K562 (cell line): ENCODE measurements at regions not wholly inside any gene's neighbourhood (a gene's known extent, or its start where the extent isn't known, plus 50 kb on each side); places are given as distances from the start of the nearest gene placed in this dataset.

Experiments
- ATAC-seq: fragments of 200-7000 bp; cut with Tn5 transposase; 3 replicates; pipeline ENCODE4 v1.9.1; 2020; ENCODE audit warnings: moderate library complexity
- BruUV-seq: library from RNA; stranded (reverse); fragments of 400-500 nt; replicated peaks from 2 replicates; lab custom pipeline; 2021; lab: Mats Ljungman, UMichigan
- CTCF ChIA-PET: fragments of 300-600 bp; formaldehyde crosslinking; extraction: SDS; loops from one replicate; lab custom pipeline; 2021; ENCODE audit warnings: low intra/inter-chr PET ratio; lab: Yijun Ruan, JAX
- POLR2A ChIA-PET: fragments of 300-600, 350-650 bp; sonication (Branson Sonifier 250); formaldehyde crosslinking; extraction: SDS; loops from one replicate; lab custom pipeline; 2021; ENCODE audit warnings: antibody characterized with exemption, inconsistent platforms; lab: Yijun Ruan, JAX
- DNase-seq, 4 experiments: peaks; one replicate each; pipeline versions ENCODE4 v3.0.0 to v3.0.0-alpha.2; 2011 to 2018; ENCODE audit warnings: low spot score in 3 of 4, mixed read lengths in 3 of 4; ENCODE audit errors: extremely low read depth in 1 of 4
- FAIRE-seq: peaks from 2 replicates; lab custom pipeline; 2011; peaks lifted over from hg19 to GRCh38; lab: Jason Lieb, UNC
- H2AFZ ChIP-seq: 2 replicates; pipeline ENCODE4 v1.6.0; 2011; ENCODE audit warnings: low read depth, low read length, control low read depth, inconsistent platforms
- H3K27ac ChIP-seq: fragments of 200-600 bp; 3 replicates; pipeline ENCODE4 v1.8.0; 2011; ENCODE audit warnings: low read depth, mild to moderate bottlenecking, control low read depth, inconsistent platforms, low read length, moderate library complexity, mixed read lengths; ENCODE audit errors: extremely low read depth
- H3K27me3 ChIP-seq, 2 experiments: fragments of 300-600 bp in 1 of 2; 2 replicates in 1 of 2; 3 replicates in 1 of 2; pipeline versions ENCODE4 v1.6.0 to v1.8.0; 2011; ENCODE audit warnings: inconsistent platforms in 2 of 2, low read length in 2 of 2, mild to moderate bottlenecking in 1 of 2, mixed read lengths in 1 of 2, moderate library complexity in 1 of 2; ENCODE audit not compliant: control insufficient read depth in 2 of 2, insufficient read depth in 2 of 2
- H3K36me3 ChIP-seq: fragments of 300-600 bp; 3 replicates; pipeline ENCODE4 v1.8.0; 2011; ENCODE audit warnings: mild to moderate bottlenecking, low read length, inconsistent platforms; ENCODE audit not compliant: control insufficient read depth, insufficient read depth
- H3K4me1 ChIP-seq, 2 experiments: fragments of 200-600 bp in 1 of 2; replicated peaks in 1 of 2; 2 replicates in 1 of 2; 3 replicates in 1 of 2; pipeline versions ENCODE4 v1.5.1 to v1.8.0; 2011; ENCODE audit warnings: inconsistent platforms in 2 of 2, low read length in 2 of 2, mild to moderate bottlenecking in 1 of 2, mixed read lengths in 1 of 2, moderate library complexity in 1 of 2; ENCODE audit not compliant: control insufficient read depth in 2 of 2, insufficient read depth in 2 of 2
- H3K4me2 ChIP-seq: 2 replicates; pipeline ENCODE4 v1.6.1; 2011; ENCODE audit warnings: low read length, control low read depth, inconsistent platforms, mixed read lengths; ENCODE audit not compliant: insufficient read depth
- H3K4me3 ChIP-seq: fragments of 200-600 bp; sonication (generic), shearing (Covaris generic); 2 replicates; pipeline ENCODE4 v1.5.1; 2016; ENCODE audit warnings: control low read depth, inconsistent platforms
- H3K79me2 ChIP-seq: fragments of 200-600 bp; 3 replicates; pipeline ENCODE4 v1.8.0; 2011; ENCODE audit warnings: low read length, inconsistent platforms; ENCODE audit not compliant: control insufficient read depth, insufficient read depth
- H3K9ac ChIP-seq, 2 experiments: 2 replicates each; pipeline versions ENCODE4 v1.6.0 to v1.6.1; 2011; ENCODE audit warnings: low read depth in 2 of 2, low read length in 2 of 2, control low read depth in 1 of 2, inconsistent platforms in 1 of 2, mild to moderate bottlenecking in 1 of 2, mixed read lengths in 1 of 2; ENCODE audit not compliant: insufficient read depth in 1 of 2
- H3K9me1 ChIP-seq: one replicate; pipeline ENCODE4 v1.6.0; 2011; ENCODE audit warnings: inconsistent platforms, mild to moderate bottlenecking, low read length, moderate library complexity; ENCODE audit not compliant: control insufficient read depth, insufficient read depth
- H3K9me3 ChIP-seq: replicated peaks from 2 replicates; pipeline ENCODE4 v1.5.1; 2011; ENCODE audit warnings: low read depth, low read length, inconsistent platforms; ENCODE audit not compliant: control insufficient read depth, insufficient read depth
- H4K20me1 ChIP-seq: replicated peaks from 2 replicates; pipeline ENCODE4 v1.6.1; 2011; ENCODE audit warnings: low read length, inconsistent platforms, mixed read lengths; ENCODE audit not compliant: control insufficient read depth, insufficient read depth
- CEBPZ ChIP-seq: fragments of 150-350 bp; IDR thresholded peaks from 2 replicates; pipeline ENCODE4 v1.6.1; 2014; ENCODE audit warnings: low read depth, mild to moderate bottlenecking, low read length, borderline replicate concordance
- FOXM1 ChIP-seq, 2 experiments: fragments of 450-650 bp in 1 of 2; sonication (generic) in 1 of 2; formaldehyde crosslinking in 1 of 2; IDR thresholded peaks; 2 replicates each; pipeline versions ENCODE4 v1.6.1 to v1.9.0; 2017 to 2022; ENCODE audit warnings: low read depth in 2 of 2, mild to moderate bottlenecking in 2 of 2, missing genetic modification reagents in 1 of 2, moderate library complexity in 1 of 2
- HMBOX1 ChIP-seq: sonication (generic); IDR thresholded peaks from 2 replicates; pipeline ENCODE4 v1.6.1; 2016
- IRF1 ChIP-seq: sonication (generic); formaldehyde crosslinking; IDR thresholded peaks from 2 replicates; pipeline ENCODE4 v1.8.0; 2022; ENCODE audit warnings: missing genetic modification reagents, mild to moderate bottlenecking, borderline replicate concordance
- LCOR ChIP-seq: sonication (generic); formaldehyde crosslinking; IDR thresholded peaks from 2 replicates; pipeline ENCODE4 v1.8.0; 2022; ENCODE audit warnings: mild to moderate bottlenecking, missing genetic modification reagents
- NCOA6 ChIP-seq: fragments of 450-650 bp; IDR thresholded peaks from 2 replicates; pipeline ENCODE4 v1.6.1; 2017; ENCODE audit warnings: mild to moderate bottlenecking
- NKRF ChIP-seq: fragments of 450-650 bp; IDR thresholded peaks from 2 replicates; pipeline ENCODE4 v1.6.1; 2016; ENCODE audit warnings: borderline replicate concordance
- STAT5B ChIP-seq: fragments of 250-450 bp; sonication (Bioruptor Pico); IDR thresholded peaks from 2 replicates; pipeline ENCODE4 v1.8.0; 2021; ENCODE audit warnings: mild to moderate bottlenecking, inconsistent platforms
- STAT6 ChIP-seq: sonication (generic); formaldehyde crosslinking; IDR thresholded peaks from 2 replicates; pipeline ENCODE4 v1.8.1; 2023; ENCODE audit warnings: mild to moderate bottlenecking, missing genetic modification reagents
- TCF7L2 ChIP-seq: fragments of 150-350 bp; IDR thresholded peaks from 2 replicates; pipeline ENCODE4 v1.6.1; 2016; ENCODE audit warnings: low read depth, mild to moderate bottlenecking, low read length, moderate library complexity
- ZFX ChIP-seq: sonication (generic); formaldehyde crosslinking; IDR thresholded peaks from 2 replicates; pipeline ENCODE4 v1.8.0; 2022; ENCODE audit warnings: mild to moderate bottlenecking, missing genetic modification reagents, moderate library complexity
- ZNF175 ChIP-seq: fragments of 200-800 bp; sonication (Bioruptor generic); IDR thresholded peaks from 2 replicates; pipeline ENCODE4 v1.6.1; 2016; ENCODE audit warnings: low read depth, mild to moderate bottlenecking, missing genetic modification characterization, missing compliant biosample characterization
- WGBS: fragments of 100-300 bp; shearing (Covaris generic); methylation state at CpG from one replicate; pipeline ENCODE4 v1.1.6; 2016; ENCODE audit warnings: low coverage, mixed read lengths; ENCODE audit not compliant: insufficient coverage; ENCODE audit errors: missing lambda C conversion rate; 5-methylcytosine and 5-hydroxymethylcytosine counted together
- in situ Hi-C: fragments of 300-500 bp; cut with MboI; formaldehyde crosslinking; loops from 4 replicates; pipeline ENCODE4 v1.15.0; 2018; ENCODE audit warnings: inconsistent platforms, mixed read lengths
- intact Hi-C: fragments of 100-400 bp; cut with micrococcal nuclease; formaldehyde crosslinking; loops from 2 replicates; pipeline ENCODE4 v1.14.2; 2022

- Histone ChIP-seq H3K36me3 (no peaks in the 10 kb centered on the region), H3K27me3 (no peaks in the 10 kb centered on the region), H3K9me1 (no peaks in the 10 kb centered on the region), H3K4me3 (no peak overlapping the region), H3K9me3 (no peaks in the 10 kb centered on the region), H3K4me2 (no peak overlapping the region), H4K20me1 (no peaks in the 10 kb centered on the region), H3K4me1 (no peaks in the 10 kb centered on the region), H2AFZ (no peak overlapping the region), H3K27ac (no peak overlapping the region), H3K9ac (no peak overlapping the region), H3K79me2 (no peaks in the 10 kb centered on the region)
- DNase-seq (no peak), ATAC-seq (no peak), FAIRE-seq (no peak)
- 0% methylated on average over 3 of the region's 3 CpGs for WGBS
- intact Hi-C loops (no loop called here), in situ Hi-C loops (no loop called here)
- POLR2A ChIA-PET: no interaction called here
- no TSS peak for BruUV-seq
- CTCF ChIA-PET: no interaction called here
- TF ChIP-seq STAT5B (no peak), HMBOX1 (no peak), CEBPZ (no peak), NKRF (no peak), STAT6 (no peak), ZFX (CRISPR knock-in tag) (no peak), ZNF175 (CRISPR knock-in tag) (no peak), LCOR (CRISPR knock-in tag) (no peak), NCOA6 (no peak), IRF1 (CRISPR knock-in tag) (no peak), TCF7L2 (no peak), FOXM1 (IDR thresholded peaks at IDR 0.05; ENCODE audit: low read depth) (no peak), FOXM1 (CRISPR knock-in tag; IDR thresholded peaks at IDR 0.05; ENCODE audit: low read depth) (no peak)
These were observed 293.1 kb downstream of the USP25 start for GRCh38 chr21:16022921-16023320.
